Stomach (tissue), 4 donors: ENCODE measurements at regions not wholly inside any gene's neighbourhood (a gene's known extent, or its start where the extent isn't known, plus 50 kb on each side); places are given as distances from the start of the nearest gene placed in this dataset.

Experiments used
- CTCF ChIP-seq, 7 experiments: fragments of 450-650 bp in 4 of 7; fragments of 200-600 bp in 3 of 7; sonication (generic) in 3 of 7; IDR thresholded peaks; one replicate each; pipeline ENCODE4 v1.5.1; 2016 to 2019; ENCODE audit warnings: antibody characterized with exemption in 7 of 7, control low read depth in 2 of 7, mild to moderate bottlenecking in 1 of 7
- EP300 ChIP-seq: sonication (generic); formaldehyde crosslinking; IDR thresholded peaks from one replicate; pipeline ENCODE4 v1.6.1; 2017; ENCODE audit warnings: antibody characterized with exemption
- POLR2A ChIP-seq, 4 donors: fragments of 450-650 bp; IDR thresholded peaks; one replicate each; pipeline ENCODE4 v1.6.1; 2016; ENCODE audit warnings: antibody characterized with exemption in 4 of 4, control low read depth in 2 of 4, mild to moderate bottlenecking in 1 of 4, moderate library complexity in 1 of 4

GRCh38 chr12:87348071-87348470 is 681.1 kb downstream of the C12orf50 start:
- TF ChIP-seq EP300 (no peak), CTCF (IDR thresholded peaks at IDR 0.05) (no peak), POLR2A (IDR thresholded peaks at IDR 0.05) (no peak)
